CD14-positive monocyte (primary cell): ENCODE measurements at regions not wholly inside any gene's neighbourhood (a gene's known extent, or its start where the extent isn't known, plus 50 kb on each side); places are given as distances from the start of the nearest gene placed in this dataset.

Experiments
- DNase-seq, 3 donors: peaks; one replicate each; pipeline ENCODE4 v3.0.0-alpha.2; 2011 to 2022
- H2AFZ ChIP-seq: 2 replicates; pipeline ENCODE4 v1.6.0; 2012; ENCODE audit warnings: mild to moderate bottlenecking, low read depth, low read length, inconsistent platforms; ENCODE audit not compliant: insufficient read depth, poor library complexity, severe bottlenecking
- H3K27ac ChIP-seq, 2 donors: 1 replicate in 1 of 2; 2 replicates in 1 of 2; pipeline ENCODE4 v1.5.1; 2012 to 2013; ENCODE audit warnings: low read length in 2 of 2, control low read depth in 1 of 2, inconsistent platforms in 1 of 2, low read depth in 1 of 2, mild to moderate bottlenecking in 1 of 2
- H3K27me3 ChIP-seq, 2 donors: one replicate each; pipeline versions ENCODE4 v1.6.0 to v1.6.1; 2011 to 2013; ENCODE audit warnings: low read length in 2 of 2; ENCODE audit not compliant: control insufficient read depth in 2 of 2, insufficient read depth in 2 of 2
- H3K36me3 ChIP-seq, 2 donors: replicated peaks in 1 of 2; 1 replicate in 1 of 2; 2 replicates in 1 of 2; pipeline versions ENCODE4 v1.5.1 to v1.6.1; 2012 to 2013; ENCODE audit warnings: low read length in 2 of 2, control low read depth in 1 of 2, inconsistent platforms in 1 of 2, mild to moderate bottlenecking in 1 of 2; ENCODE audit not compliant: insufficient read depth in 2 of 2, control insufficient read depth in 1 of 2
- H3K4me1 ChIP-seq, 2 donors: 1 replicate in 1 of 2; 2 replicates in 1 of 2; pipeline versions ENCODE4 v1.5.1 to v1.6.1; 2012 to 2013; ENCODE audit warnings: low read length in 2 of 2, control low read depth in 1 of 2, inconsistent platforms in 1 of 2, mild to moderate bottlenecking in 1 of 2, moderate library complexity in 1 of 2; ENCODE audit not compliant: insufficient read depth in 2 of 2, control insufficient read depth in 1 of 2
- H3K4me2 ChIP-seq: replicated peaks from 2 replicates; pipeline ENCODE3; 2012; ENCODE audit warnings: low read length, moderate library complexity, mild to moderate bottlenecking; ENCODE audit not compliant: poor library complexity, severe bottlenecking; ENCODE audit errors: extremely low read depth
- H3K4me3 ChIP-seq, 3 experiments: fragments of 200-600 bp in 1 of 3; sonication (generic) in 1 of 3; replicated peaks in 1 of 3; 1 replicate in 2 of 3; 2 replicates in 1 of 3; pipeline ENCODE4 v1.5.1; 2011 to 2013; ENCODE audit warnings: low read length in 3 of 3, mild to moderate bottlenecking in 3 of 3, control low read depth in 2 of 3, low read depth in 2 of 3, inconsistent platforms in 1 of 3, moderate library complexity in 1 of 3
- H3K79me2 ChIP-seq: 2 replicates; pipeline ENCODE4 v1.6.0; 2012; ENCODE audit warnings: mild to moderate bottlenecking, control low read depth, inconsistent platforms, low read length, moderate library complexity; ENCODE audit not compliant: insufficient read depth
- H3K9ac ChIP-seq: 2 replicates; pipeline ENCODE4 v1.6.0; 2017; ENCODE audit warnings: low read length, mild to moderate bottlenecking; ENCODE audit not compliant: insufficient read depth, poor library complexity, severe bottlenecking
- H3K9me3 ChIP-seq, 2 donors: replicated peaks in 1 of 2; 1 replicate in 1 of 2; 2 replicates in 1 of 2; pipeline versions ENCODE4 v1.5.1 to v1.6.1; 2012 to 2013; ENCODE audit warnings: low read length in 2 of 2, control low read depth in 1 of 2; ENCODE audit not compliant: control insufficient read depth in 1 of 2, insufficient read depth in 1 of 2
- H4K20me1 ChIP-seq: 2 replicates; pipeline ENCODE4 v1.6.0; 2012; ENCODE audit warnings: mild to moderate bottlenecking, low read length, control low read depth, moderate library complexity; ENCODE audit not compliant: insufficient read depth
- H3K27ac Mint-ChIP-seq, 7 donors: one replicate each; pipeline ENCODE4 v1.8.0; 2020; ENCODE audit warnings: mild to moderate bottlenecking in 7 of 7, mixed read lengths in 7 of 7, moderate library complexity in 6 of 7, inconsistent platforms in 2 of 7
- H3K27me3 Mint-ChIP-seq, 3 donors: one replicate each; pipeline ENCODE4 v1.8.0; 2021 to 2022; ENCODE audit warnings: low read depth in 3 of 3, mild to moderate bottlenecking in 3 of 3, mixed read lengths in 3 of 3, moderate library complexity in 3 of 3, inconsistent platforms in 1 of 3
- H3K36me3 Mint-ChIP-seq, 2 donors: one replicate each; pipeline ENCODE4 v1.8.0; 2020; ENCODE audit warnings: mixed read lengths in 2 of 2, inconsistent platforms in 1 of 2, mild to moderate bottlenecking in 1 of 2
- H3K4me1 Mint-ChIP-seq: one replicate; pipeline ENCODE4 v1.8.0; 2020; ENCODE audit warnings: mild to moderate bottlenecking, mixed read lengths
- H3K4me3 Mint-ChIP-seq, 2 donors: one replicate each; pipeline ENCODE4 v1.8.0; 2020; ENCODE audit warnings: mild to moderate bottlenecking in 2 of 2, mixed read lengths in 2 of 2, moderate library complexity in 1 of 2
- H3K9me3 Mint-ChIP-seq, 7 donors: one replicate each; pipeline ENCODE4 v1.8.0; 2020 to 2022; ENCODE audit warnings: mixed read lengths in 7 of 7, mild to moderate bottlenecking in 6 of 7, moderate library complexity in 6 of 7, inconsistent platforms in 2 of 7
- CTCF ChIP-seq: fragments of 200-600 bp; IDR thresholded peaks from one replicate; pipeline ENCODE4 v1.8.0; 2022; ENCODE audit warnings: antibody characterized with exemption, mild to moderate bottlenecking
- WGBS: methylation state at CpG from one replicate; pipeline ENCODE4 v1.1.5; 2013; ENCODE audit warnings: missing lambda C conversion rate; ENCODE audit not compliant: insufficient coverage; 5-methylcytosine and 5-hydroxymethylcytosine counted together
- intact Hi-C, 2 donors: fragments of 100-400 bp; cut with micrococcal nuclease; formaldehyde crosslinking; loops; one replicate each; pipeline versions ENCODE4 v1.15.0 to v1.15.1; 2023

GRCh38 chr7:117975476-117975875 is 102.2 kb upstream of the CTTNBP2 start:
- Histone ChIP-seq H3K9me3 (no peaks in the 10 kb centered on the region), H3K4me2 (no peak overlapping the region), H3K4me3 (no peak overlapping the region), H3K4me1 (no peaks in the 10 kb centered on the region), H3K79me2 (no peaks in the 10 kb centered on the region), H2AFZ (no peak overlapping the region), H3K27me3 (no peaks in the 10 kb centered on the region), H3K27ac (no peak overlapping the region), H4K20me1 (no peaks in the 10 kb centered on the region), H3K9ac (no peak overlapping the region), H3K36me3 (no peaks in the 10 kb centered on the region)
- Mint-ChIP-seq H3K9me3 (peaks cover 0 to 3% (median 2%) of the 10 kb centered on the region in 7 donors), H3K36me3 (no peaks in the 10 kb centered on the region), H3K4me1 (no peaks in the 10 kb centered on the region), H3K27ac (no peak overlapping the region), H3K4me3 (no peak overlapping the region), H3K27me3 (no peaks in the 10 kb centered on the region)
- no peak for DNase-seq
- no CpG with 5 or more reads among the region's 1 CpG for WGBS
- no peak for TF ChIP-seq CTCF
- intact Hi-C loops = no loop called here

GRCh38 chr7:117979954-117980497 is 106.8 kb upstream of the CTTNBP2 start:
- H3K79me2 ChIP-seq = no peaks in the 10 kb centered on the region
- no peak overlapping the region for H3K4me3 Mint-ChIP-seq
- H3K27me3 ChIP-seq = no peaks in the 10 kb centered on the region
- H3K4me1 ChIP-seq = no peaks in the 10 kb centered on the region
- intact Hi-C loops = no loop called here
- H3K9me3 ChIP-seq = no peaks in the 10 kb centered on the region
- no peaks in the 10 kb centered on the region for H4K20me1 ChIP-seq
- no peak overlapping the region for H3K27ac Mint-ChIP-seq
- no peak overlapping the region for H2AFZ ChIP-seq
- H3K4me1 Mint-ChIP-seq = no peaks in the 10 kb centered on the region
- no peak overlapping the region for H3K4me3 ChIP-seq
- peaks cover 0 to 3% (median 0%) of the 10 kb centered on the region in 7 donors for H3K9me3 Mint-ChIP-seq
- no peak overlapping the region for H3K4me2 ChIP-seq
- H3K9ac ChIP-seq = no peak overlapping the region
- H3K27me3 Mint-ChIP-seq = peaks cover 0 to 3% (median 0%) of the 10 kb centered on the region in 3 donors
- no peaks in the 10 kb centered on the region for H3K36me3 Mint-ChIP-seq
- 93% methylated on average over 2 of the region's 4 CpGs for WGBS
- DNase-seq = no peak
- no peak overlapping the region for H3K27ac ChIP-seq
- no peaks in the 10 kb centered on the region for H3K36me3 ChIP-seq
- TF ChIP-seq CTCF = no peak
